GM06990 (cell line): ENCODE measurements at regions not wholly inside any gene's neighbourhood (a gene's known extent, or its start where the extent isn't known, plus 50 kb on each side); places are given as distances from the start of the nearest gene placed in this dataset.

Experiments
- DNase-seq: peaks from one replicate; pipeline ENCODE4 v3.0.0-alpha.2; 2011; ENCODE audit not compliant: insufficient read length; ENCODE audit errors: extremely low read depth
- H3K27me3 ChIP-seq: replicated peaks from 2 replicates; pipeline ENCODE4 v1.6.0; 2011; ENCODE audit warnings: low read length; ENCODE audit not compliant: control insufficient read depth, insufficient read depth
- H3K36me3 ChIP-seq: 2 replicates; pipeline ENCODE4 v1.5.1; 2011; ENCODE audit warnings: low read length; ENCODE audit not compliant: control insufficient read depth, insufficient read depth
- H3K4me3 ChIP-seq: replicated peaks from 2 replicates; pipeline ENCODE4 v1.5.1; 2011; ENCODE audit warnings: low read depth, mild to moderate bottlenecking, control low read depth, low read length
- TF ChIP-seq, protein P1 (sequence below): IDR thresholded peaks from 2 replicates; pipeline ENCODE4 v1.5.1; 2011; ENCODE audit warnings: low read length, control low read depth, mild to moderate bottlenecking, inconsistent platforms; ENCODE audit not compliant: insufficient read depth, poor library complexity, severe bottlenecking

DNA sequence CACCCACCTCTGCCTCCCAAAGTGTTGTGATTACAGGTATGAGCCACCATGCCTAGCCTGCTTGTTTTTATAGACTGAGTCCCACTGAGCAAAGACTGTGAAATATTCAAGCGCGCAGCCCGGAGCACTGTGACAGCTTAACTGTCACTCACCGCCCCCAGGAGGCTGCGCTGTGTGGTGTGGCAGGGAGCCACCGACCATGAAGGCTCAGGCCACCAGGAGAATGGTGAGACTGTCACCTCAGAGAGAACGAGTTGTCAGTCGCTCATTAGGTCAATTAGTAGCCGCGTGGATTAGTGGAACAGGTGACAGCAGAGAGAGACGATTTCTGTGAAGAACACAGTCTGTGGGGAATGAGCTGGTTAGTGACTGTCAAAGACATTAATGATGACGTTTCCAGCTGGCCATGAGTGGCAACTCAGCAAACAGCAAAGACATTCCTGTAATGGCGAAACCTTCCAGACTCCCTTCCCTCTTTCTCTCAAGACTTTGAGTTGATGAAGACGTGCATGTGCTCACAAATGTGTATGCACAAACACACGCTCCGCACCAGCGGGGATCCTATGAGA lies 64.5 kb downstream of the CYCS start:
- H3K36me3 ChIP-seq = no peaks in the 10 kb centered on the region
- no peaks in the 10 kb centered on the region for H3K27me3 ChIP-seq
- H3K4me3 ChIP-seq = no peak overlapping the region
- DNase-seq = no peak
- TF ChIP-seq, protein P1, sequence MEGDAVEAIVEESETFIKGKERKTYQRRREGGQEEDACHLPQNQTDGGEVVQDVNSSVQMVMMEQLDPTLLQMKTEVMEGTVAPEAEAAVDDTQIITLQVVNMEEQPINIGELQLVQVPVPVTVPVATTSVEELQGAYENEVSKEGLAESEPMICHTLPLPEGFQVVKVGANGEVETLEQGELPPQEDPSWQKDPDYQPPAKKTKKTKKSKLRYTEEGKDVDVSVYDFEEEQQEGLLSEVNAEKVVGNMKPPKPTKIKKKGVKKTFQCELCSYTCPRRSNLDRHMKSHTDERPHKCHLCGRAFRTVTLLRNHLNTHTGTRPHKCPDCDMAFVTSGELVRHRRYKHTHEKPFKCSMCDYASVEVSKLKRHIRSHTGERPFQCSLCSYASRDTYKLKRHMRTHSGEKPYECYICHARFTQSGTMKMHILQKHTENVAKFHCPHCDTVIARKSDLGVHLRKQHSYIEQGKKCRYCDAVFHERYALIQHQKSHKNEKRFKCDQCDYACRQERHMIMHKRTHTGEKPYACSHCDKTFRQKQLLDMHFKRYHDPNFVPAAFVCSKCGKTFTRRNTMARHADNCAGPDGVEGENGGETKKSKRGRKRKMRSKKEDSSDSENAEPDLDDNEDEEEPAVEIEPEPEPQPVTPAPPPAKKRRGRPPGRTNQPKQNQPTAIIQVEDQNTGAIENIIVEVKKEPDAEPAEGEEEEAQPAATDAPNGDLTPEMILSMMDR = no peak

DNA sequence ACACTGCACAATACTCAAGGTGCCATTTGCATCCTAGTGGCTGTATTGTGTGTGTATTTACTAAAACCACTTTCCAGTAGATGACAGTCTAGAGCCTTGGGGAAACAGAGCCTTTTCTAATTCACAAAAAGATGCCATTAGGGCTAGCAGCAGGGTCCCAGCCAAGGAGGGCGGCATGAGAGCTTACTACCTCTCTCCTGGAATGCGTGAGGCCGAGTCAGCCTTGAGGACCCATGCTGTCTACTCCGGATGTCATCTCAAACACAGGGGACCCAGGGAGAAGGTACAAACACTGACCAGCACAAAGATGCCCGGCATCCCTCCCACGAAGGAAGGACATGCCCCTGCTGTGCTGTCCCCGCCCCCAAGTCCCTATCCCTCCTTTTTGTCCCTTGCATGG lies 65.5 kb downstream of the CYCS start:
- TF ChIP-seq, protein P1 = no peak
- Histone ChIP-seq H3K36me3 (no peaks in the 10 kb centered on the region), H3K4me3 (no peak overlapping the region), H3K27me3 (no peaks in the 10 kb centered on the region)
- DNase-seq = no peak

DNA sequence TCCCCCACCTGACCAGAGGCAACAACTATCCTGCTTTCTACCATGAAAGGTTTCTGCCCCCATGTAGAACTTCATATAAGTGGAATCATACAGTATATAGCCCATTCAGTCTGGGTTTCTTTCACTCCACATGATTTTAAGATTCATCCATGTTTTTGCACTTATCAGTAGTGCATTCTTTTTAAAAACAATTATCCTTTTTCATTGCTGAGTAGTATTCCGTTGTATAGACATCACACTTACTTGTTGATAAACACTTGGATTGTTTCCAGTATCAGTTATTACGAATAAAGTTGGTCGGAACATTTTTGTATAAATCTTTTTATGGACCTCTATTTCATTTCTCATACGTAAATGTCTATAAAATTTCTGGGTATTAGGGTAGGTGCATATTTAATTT lies 68.7 kb downstream of the CYCS start:
- Histone ChIP-seq H3K27me3 (no peaks in the 10 kb centered on the region; the same call in 1 of the 2 replicates), H3K36me3 (no peaks in the 10 kb centered on the region), H3K4me3 (no peak overlapping the region)
- no peak for DNase-seq
- TF ChIP-seq, protein P1 = no peak

DNA sequence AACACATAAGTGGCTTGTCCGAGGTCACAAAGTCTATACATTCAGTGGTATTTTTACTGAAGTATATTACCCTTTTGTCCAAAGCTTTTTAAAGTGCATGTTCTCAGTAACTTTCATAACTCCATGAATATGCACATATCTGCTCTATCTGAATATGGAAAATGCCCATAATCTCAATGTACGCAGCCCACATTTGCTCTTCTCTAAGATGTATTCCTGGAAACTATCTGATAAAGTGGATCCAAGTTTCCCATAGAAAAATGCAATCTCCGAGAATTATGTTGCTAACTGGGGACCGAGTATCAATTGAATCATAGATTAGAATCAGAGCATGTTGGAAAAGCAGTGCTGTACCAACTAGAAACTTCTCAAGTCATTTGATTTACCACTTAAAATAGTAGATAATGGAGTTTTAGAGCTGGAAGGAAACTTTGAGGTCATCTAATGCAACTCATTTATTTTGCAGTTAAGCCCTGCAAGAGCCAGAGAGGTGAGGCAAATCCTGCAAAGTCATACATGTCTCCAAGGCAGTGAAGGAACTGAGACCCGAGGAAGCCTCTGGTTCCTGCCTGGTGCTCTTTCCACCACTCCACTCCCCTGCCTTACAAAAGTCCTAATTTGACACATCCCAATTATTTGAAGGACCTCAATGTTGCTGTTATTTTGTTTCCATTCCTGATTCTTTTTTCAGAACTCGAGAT lies 69.4 kb downstream of the CYCS start:
- H3K27me3 ChIP-seq = no peaks in the 10 kb centered on the region; the same call in 1 of the 2 replicates
- no peak overlapping the region for H3K4me3 ChIP-seq
- DNase-seq = no peak
- no peaks in the 10 kb centered on the region for H3K36me3 ChIP-seq
- TF ChIP-seq, protein P1 = no peak

GRCh38 chr7:25054819-25055519 lies 70.1 kb downstream of the CYCS start:
- no peak for DNase-seq
- H3K36me3 ChIP-seq = no peaks in the 10 kb centered on the region
- no peaks in the 10 kb centered on the region; the same call in 1 of the 2 replicates for H3K27me3 ChIP-seq
- H3K4me3 ChIP-seq = no peak overlapping the region
- TF ChIP-seq, protein P1 = no peak
